B cell (primary cell): ENCODE measurements at regions not wholly inside any gene's neighbourhood (a gene's known extent, or its start where the extent isn't known, plus 50 kb on each side); places are given as distances from the start of the nearest gene placed in this dataset.

Experiments used
- EZH2 ChIP-seq: IDR thresholded peaks from 2 replicates; pipeline ENCODE4 v1.6.1; 2012; ENCODE audit warnings: borderline replicate concordance, low read depth, mild to moderate bottlenecking, moderate library complexity, low read length; ENCODE audit not compliant: insufficient read depth, poor library complexity, severe bottlenecking
- TF ChIP-seq, protein P1 (sequence below): fragments of 200-600 bp; IDR thresholded peaks from one replicate; pipeline ENCODE4 v1.8.0; 2022; ENCODE audit warnings: antibody characterized with exemption, mild to moderate bottlenecking

GRCh38 chr2:15756011-15756550, 164.4 kb downstream of the DDX1 start:
- TF ChIP-seq, protein P1, sequence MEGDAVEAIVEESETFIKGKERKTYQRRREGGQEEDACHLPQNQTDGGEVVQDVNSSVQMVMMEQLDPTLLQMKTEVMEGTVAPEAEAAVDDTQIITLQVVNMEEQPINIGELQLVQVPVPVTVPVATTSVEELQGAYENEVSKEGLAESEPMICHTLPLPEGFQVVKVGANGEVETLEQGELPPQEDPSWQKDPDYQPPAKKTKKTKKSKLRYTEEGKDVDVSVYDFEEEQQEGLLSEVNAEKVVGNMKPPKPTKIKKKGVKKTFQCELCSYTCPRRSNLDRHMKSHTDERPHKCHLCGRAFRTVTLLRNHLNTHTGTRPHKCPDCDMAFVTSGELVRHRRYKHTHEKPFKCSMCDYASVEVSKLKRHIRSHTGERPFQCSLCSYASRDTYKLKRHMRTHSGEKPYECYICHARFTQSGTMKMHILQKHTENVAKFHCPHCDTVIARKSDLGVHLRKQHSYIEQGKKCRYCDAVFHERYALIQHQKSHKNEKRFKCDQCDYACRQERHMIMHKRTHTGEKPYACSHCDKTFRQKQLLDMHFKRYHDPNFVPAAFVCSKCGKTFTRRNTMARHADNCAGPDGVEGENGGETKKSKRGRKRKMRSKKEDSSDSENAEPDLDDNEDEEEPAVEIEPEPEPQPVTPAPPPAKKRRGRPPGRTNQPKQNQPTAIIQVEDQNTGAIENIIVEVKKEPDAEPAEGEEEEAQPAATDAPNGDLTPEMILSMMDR: no peak
- no peak for TF ChIP-seq EZH2
